ENCODE measurements at regions not wholly inside any gene's neighbourhood (a gene's known extent, or its start where the extent isn't known, plus 50 kb on each side); places are given as distances from the start of the nearest gene placed in this dataset.

DNA sequence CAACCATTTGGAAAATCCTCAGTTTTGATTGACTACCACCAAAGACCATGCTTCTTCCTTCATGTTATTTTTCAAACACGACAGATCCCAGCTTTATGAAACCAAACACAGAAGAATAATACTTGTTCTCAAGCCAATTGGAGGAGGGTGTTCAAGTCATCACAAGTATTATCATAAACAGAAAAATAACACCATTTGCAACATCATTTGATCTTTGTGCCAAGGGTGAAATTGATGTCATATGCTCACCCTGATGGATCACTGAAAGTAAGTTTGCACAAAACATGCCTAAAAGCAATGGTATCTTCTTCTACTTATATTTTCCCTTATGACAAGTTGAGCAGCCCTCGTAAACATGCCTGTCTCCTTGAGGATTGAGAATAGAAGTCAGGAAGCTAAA lies 448.0 kb upstream of the ZEB2 start:
- 74 to 97% methylated on average over 2 of the region's 2 CpGs for WGBS, 2 donors (ENCODE audit: low coverage in 1 of 2)
- no peak for ATAC-seq
- no peak for TF ChIP-seq EP300 (IDR thresholded peaks at IDR 0.05)
- TF ChIP-seq, protein P1, sequence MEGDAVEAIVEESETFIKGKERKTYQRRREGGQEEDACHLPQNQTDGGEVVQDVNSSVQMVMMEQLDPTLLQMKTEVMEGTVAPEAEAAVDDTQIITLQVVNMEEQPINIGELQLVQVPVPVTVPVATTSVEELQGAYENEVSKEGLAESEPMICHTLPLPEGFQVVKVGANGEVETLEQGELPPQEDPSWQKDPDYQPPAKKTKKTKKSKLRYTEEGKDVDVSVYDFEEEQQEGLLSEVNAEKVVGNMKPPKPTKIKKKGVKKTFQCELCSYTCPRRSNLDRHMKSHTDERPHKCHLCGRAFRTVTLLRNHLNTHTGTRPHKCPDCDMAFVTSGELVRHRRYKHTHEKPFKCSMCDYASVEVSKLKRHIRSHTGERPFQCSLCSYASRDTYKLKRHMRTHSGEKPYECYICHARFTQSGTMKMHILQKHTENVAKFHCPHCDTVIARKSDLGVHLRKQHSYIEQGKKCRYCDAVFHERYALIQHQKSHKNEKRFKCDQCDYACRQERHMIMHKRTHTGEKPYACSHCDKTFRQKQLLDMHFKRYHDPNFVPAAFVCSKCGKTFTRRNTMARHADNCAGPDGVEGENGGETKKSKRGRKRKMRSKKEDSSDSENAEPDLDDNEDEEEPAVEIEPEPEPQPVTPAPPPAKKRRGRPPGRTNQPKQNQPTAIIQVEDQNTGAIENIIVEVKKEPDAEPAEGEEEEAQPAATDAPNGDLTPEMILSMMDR (IDR thresholded peaks at IDR 0.05) = no peak
- no peak for TF ChIP-seq POLR2AphosphoS5 (IDR thresholded peaks at IDR 0.05)
- TF ChIP-seq POLR2A (IDR thresholded peaks at IDR 0.05) = no peak

DNA sequence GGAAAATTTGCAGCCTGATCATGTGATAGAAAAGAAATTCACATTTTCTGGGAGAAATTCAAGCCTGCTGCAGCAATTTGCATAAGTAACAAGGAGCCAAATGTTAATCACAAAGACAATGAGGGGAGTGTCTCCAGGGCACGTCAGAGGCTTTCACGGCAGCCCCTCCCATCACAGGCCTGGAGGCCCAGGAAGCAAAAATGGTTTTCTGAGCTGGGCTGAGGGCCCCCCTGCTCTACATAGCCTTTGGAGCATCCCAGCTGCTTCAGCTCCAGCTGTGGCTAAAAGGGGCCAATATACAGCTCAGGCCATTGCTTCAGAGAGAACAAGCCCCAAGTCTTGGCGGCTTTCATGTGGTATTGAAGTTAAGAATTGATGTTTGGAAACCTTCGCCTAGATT lies 445.3 kb upstream of the ZEB2 start:
- Histone ChIP-seq H3K36me3 (no peaks in the 10 kb centered on the region), H3K27me3 (no peaks in the 10 kb centered on the region), H3K4me1 (no peaks in the 10 kb centered on the region), H3K9me3 (peaks cover 0 to 17% (median 0%) of the 10 kb centered on the region in 3 donors), H3K27ac (no peak overlapping the region), H3K4me3 (no peak overlapping the region)
- 68 to 100% methylated on average over 2 of the region's 4 CpGs for WGBS, 2 donors (ENCODE audit: low coverage in 1 of 2)
- ATAC-seq = no peak
- TF ChIP-seq, protein P1 (IDR thresholded peaks at IDR 0.05) = no peak
- TF ChIP-seq EP300 (IDR thresholded peaks at IDR 0.05) = no peak
- no peak for TF ChIP-seq POLR2A (IDR thresholded peaks at IDR 0.05)
- TF ChIP-seq POLR2AphosphoS5 (IDR thresholded peaks at IDR 0.05) = no peak

More for the DNA sequence above, 448.0 kb upstream of the ZEB2 start:
- H3K27ac ChIP-seq = no peak overlapping the region
- peaks cover 0 to 21% (median 0%) of the 10 kb centered on the region in 3 donors for H3K9me3 ChIP-seq
- H3K4me3 ChIP-seq = no peak overlapping the region
- H3K36me3 ChIP-seq = no peaks in the 10 kb centered on the region
- no peaks in the 10 kb centered on the region for H3K4me1 ChIP-seq
- no peaks in the 10 kb centered on the region for H3K27me3 ChIP-seq

DNA sequence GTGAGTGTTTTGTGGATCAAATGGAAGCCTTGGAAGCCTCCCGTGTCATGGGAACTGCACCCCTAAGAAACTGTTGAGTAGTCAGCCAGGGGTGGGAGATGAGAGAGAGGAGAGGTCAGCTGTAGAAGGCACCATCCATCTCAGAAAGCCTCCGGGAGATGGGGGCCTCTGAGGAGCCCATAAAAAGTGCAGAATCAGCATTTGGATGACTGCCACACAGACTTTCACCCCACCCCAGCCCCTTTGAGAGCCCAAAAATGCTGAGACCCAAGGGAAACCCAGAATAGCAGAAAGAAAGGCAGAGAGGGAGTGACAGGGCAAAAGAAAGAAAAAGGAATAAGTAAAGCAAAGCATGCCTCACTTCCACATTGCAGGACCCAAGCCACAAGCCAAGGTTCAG lies 443.1 kb upstream of the ZEB2 start:
- Histone ChIP-seq H3K36me3 (no peaks in the 10 kb centered on the region), H3K9me3 (peaks cover 0 to 6% (median 0%) of the 10 kb centered on the region in 3 donors), H3K27me3 (no peaks in the 10 kb centered on the region), H3K4me1 (no peaks in the 10 kb centered on the region), H3K4me3 (no peak overlapping the region), H3K27ac (no peak overlapping the region)
- TF ChIP-seq POLR2A (IDR thresholded peaks at IDR 0.05) (no peak), POLR2AphosphoS5 (IDR thresholded peaks at IDR 0.05) (no peak), EP300 (IDR thresholded peaks at IDR 0.05) (no peak)
- TF ChIP-seq, protein P1 (IDR thresholded peaks at IDR 0.05) = no peak
- WGBS, 2 donors (ENCODE audit: low coverage in 1 of 2) = 71% methylated on average over 2 of the region's 2 CpGs; no CpG with 5 or more reads in 1 of the 2 donors
- no peak for ATAC-seq

DNA sequence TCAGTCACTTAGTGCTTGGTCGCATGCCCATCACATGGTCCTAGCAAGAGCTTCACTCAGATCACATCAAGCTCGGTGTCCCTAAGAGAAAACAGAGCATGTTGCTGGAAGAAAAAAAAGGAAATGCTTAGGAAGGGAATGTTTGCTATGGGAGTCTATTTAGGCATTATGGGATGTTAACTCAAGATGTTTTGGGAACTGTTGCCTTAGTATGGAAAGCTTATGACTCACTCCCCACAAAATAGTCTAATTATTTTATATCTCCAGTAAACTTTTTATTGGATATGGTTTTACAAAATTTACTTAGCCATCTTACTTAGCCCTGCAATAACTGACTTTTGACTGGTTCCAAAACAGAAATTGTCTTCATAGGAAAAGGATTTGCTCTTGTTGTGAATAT lies 439.5 kb upstream of the ZEB2 start:
- Histone ChIP-seq H3K27ac (no peak overlapping the region), H3K36me3 (no peaks in the 10 kb centered on the region), H3K4me3 (no peak overlapping the region), H3K4me1 (no peaks in the 10 kb centered on the region), H3K27me3 (no peaks in the 10 kb centered on the region), H3K9me3 (no peaks in the 10 kb centered on the region)
- ATAC-seq = no peak
- TF ChIP-seq, protein P1 (IDR thresholded peaks at IDR 0.05) = no peak
- TF ChIP-seq POLR2AphosphoS5 (IDR thresholded peaks at IDR 0.05) (no peak), EP300 (IDR thresholded peaks at IDR 0.05) (no peak), POLR2A (IDR thresholded peaks at IDR 0.05) (no peak)
- 75 to 95% methylated on average over 2 of the region's 2 CpGs for WGBS, 2 donors (ENCODE audit: low coverage in 1 of 2)

DNA sequence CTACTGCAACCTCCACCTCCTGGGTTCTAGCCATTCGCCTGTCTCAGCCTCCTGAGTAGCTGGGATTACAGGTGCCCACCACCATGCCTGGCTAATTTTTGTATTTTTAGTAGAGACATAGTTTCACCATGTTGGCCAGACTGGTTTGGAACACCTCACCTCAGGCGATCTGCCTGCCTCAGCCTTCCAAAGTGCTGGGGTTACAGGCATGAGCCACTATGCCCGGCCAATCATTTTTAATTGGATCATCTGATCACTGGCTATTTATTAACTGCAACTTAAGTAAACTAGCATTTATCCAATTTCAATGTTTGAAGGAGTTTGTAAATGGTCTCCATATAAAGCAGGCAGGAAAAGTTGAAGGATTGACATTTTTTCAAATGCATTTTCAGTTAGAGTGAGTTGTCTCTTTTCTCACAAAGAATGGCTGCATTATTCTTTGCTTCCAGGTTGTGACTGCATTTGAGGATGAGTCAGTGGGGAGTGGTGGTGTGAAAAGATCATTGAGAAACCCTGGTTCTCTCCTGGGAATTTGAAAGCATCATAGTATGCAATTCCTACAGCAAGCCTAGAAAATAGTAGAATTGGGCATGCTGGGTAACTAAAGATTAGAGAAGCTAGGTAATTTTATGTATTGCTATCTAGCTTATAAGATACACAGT lies 431.1 kb upstream of the ZEB2 start:
- Histone ChIP-seq H3K27ac (no peak overlapping the region), H3K4me1 (no peaks in the 10 kb centered on the region), H3K9me3 (no peaks in the 10 kb centered on the region), H3K36me3 (no peaks in the 10 kb centered on the region), H3K27me3 (no peaks in the 10 kb centered on the region), H3K4me3 (no peak overlapping the region)
- TF ChIP-seq, protein P1 (IDR thresholded peaks at IDR 0.05) = no peak
- no peak for TF ChIP-seq POLR2A (IDR thresholded peaks at IDR 0.05)
- TF ChIP-seq POLR2AphosphoS5 (IDR thresholded peaks at IDR 0.05) = no peak
- no peak for TF ChIP-seq EP300 (IDR thresholded peaks at IDR 0.05)
- peak; percentile 88 for ATAC-seq
- 92% methylated on average over 2 of the region's 3 CpGs; no CpG with 5 or more reads in 1 of the 2 donors for WGBS, 2 donors (ENCODE audit: low coverage in 1 of 2)
